ENCODE measurements at regions not wholly inside any gene's neighbourhood (a gene's known extent, or its start where the extent isn't known, plus 50 kb on each side); places are given as distances from the start of the nearest gene placed in this dataset.

- no peak for DNase-seq (ENCODE audit: low read depth)
Observed at GRCh38 chr2:12970861-12971260, 254.1 kb downstream of the TRIB2 start.

DNA sequence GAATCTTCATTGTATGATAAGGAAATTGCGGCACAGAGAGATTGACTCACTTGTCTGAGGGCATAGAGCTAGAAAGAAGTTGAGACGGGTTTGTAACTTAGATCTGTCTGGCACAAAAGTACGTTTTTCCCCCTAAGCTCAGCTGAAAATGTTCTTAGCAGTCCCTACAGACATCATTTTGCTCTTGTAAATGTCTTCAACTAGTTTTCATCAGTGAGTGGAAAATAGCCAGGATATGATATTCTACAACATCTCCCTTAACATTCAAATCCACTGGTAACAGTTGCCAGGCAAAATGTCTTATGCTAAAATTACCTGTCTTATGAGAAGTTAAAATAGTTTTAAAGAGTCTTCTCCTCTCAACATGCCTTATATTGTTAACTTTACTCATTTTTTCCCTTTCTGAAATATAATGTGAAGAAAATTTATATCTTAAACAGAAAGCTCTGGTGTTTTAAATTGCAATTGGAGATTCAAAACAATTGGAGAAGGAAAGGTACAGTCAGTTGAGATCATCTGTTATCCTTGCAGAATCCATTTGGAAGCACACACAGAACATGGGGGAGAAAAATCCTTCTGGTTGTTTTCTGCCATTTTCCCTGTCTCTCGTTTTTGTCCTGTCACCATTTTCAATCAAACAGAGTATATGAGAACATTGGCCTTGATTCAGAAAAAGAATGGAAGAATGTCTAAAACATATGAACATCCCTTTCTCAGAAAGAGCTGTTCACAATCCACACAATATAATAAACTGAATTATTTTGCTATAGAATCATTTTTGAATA is 255.0 kb downstream of the TRIB2 start:
- no peak for DNase-seq (ENCODE audit: low read depth)

- no peak for DNase-seq (ENCODE audit: low read depth)
Observed at GRCh38 chr2:12978066-12978835, 261.5 kb downstream of the TRIB2 start.

- no peak for DNase-seq (ENCODE audit: low read depth)
Observed at GRCh38 chr2:12979066-12979465, 262.3 kb downstream of the TRIB2 start.

DNA sequence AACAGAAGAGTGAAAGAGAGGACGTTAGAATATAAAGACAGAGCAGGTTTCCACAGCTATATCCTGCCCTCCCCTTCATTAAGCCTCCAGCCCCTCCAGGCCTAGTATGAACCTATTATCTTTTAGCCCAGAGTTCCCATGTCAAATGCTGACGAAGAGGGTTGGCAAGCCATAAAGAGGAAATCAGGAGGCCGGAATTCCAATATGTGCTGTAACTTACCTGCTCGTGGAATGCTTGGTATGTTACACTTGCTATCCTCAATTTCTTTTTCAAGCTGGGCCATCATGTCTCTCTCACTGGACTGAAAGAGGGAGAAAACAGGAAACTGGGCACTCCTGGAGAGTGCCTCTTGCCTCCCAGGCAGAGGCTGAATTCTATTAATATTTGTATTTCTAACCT is 264.1 kb downstream of the TRIB2 start:
- DNase-seq (ENCODE audit: low read depth), result no peak

GRCh38 chr2:12982149-12982584 is 265.4 kb downstream of the TRIB2 start:
- DNase-seq (ENCODE audit: low read depth), result no peak

DNA sequence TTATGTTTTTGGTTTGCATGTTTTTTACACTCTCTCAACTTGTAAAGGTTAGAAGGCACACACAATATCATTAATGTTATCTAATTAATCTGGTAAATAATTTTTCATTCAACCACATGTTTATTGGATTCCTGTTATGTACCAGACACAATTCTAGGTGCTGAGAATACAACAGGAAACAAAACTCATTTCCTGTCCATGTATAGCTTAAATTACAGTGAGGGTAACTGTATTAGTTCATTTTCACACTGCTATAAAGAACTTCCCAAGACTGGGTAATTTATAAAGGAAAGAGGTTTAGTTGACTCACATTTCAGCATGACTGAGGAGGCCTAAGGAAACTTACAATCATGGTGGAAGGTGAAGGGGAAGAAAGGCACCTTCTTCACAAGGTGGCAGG is 270.5 kb downstream of the TRIB2 start:
- DNase-seq (ENCODE audit: low read depth), result no peak

GRCh38 chr2:12988279-12988678 is 271.5 kb downstream of the TRIB2 start:
- DNase-seq (ENCODE audit: low read depth), result no peak

- DNase-seq (ENCODE audit: low read depth), result no peak
Observed at GRCh38 chr2:12990523-12990922, 273.8 kb downstream of the TRIB2 start.

- no peak for DNase-seq (ENCODE audit: low read depth)
Observed at GRCh38 chr2:12998685-12999084, 281.9 kb downstream of the TRIB2 start.

DNA sequence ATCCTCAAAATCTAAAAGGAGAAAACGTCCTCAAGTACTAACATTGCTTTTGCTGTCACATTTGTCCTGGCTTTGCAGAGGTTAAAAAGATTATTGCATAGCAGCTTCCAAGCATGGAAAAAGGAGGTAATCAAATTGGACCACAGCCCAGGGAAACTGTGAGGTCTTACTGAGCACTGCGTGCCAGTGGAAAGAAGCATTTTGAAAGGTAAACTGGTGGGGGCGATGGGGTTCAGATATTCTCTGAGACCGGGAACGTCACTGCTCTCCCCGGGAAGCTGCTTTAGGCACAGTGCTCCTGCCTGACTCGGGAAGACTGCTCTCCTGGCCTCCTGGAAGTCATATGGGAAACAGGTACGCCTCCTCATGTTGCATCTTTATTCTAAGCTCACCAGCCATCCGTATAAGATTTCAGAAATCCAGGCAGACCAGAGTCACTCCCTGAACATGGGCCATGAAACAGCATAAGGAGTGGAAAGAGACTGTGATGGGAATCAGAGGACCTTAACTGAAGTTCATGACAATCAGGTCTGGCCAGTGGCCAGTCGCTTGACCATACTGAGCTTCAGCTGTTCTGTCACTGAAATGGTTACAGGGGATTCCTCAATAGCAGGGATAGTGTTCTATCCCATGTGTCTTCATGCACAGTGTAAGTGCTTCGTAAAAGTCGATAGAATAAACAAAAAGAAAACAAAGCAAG is 284.1 kb downstream of the TRIB2 start:
- DNase-seq (ENCODE audit: low read depth), result no peak

GRCh38 chr2:13001408-13001807 is 284.7 kb downstream of the TRIB2 start:
- DNase-seq (ENCODE audit: low read depth), result no peak

DNA sequence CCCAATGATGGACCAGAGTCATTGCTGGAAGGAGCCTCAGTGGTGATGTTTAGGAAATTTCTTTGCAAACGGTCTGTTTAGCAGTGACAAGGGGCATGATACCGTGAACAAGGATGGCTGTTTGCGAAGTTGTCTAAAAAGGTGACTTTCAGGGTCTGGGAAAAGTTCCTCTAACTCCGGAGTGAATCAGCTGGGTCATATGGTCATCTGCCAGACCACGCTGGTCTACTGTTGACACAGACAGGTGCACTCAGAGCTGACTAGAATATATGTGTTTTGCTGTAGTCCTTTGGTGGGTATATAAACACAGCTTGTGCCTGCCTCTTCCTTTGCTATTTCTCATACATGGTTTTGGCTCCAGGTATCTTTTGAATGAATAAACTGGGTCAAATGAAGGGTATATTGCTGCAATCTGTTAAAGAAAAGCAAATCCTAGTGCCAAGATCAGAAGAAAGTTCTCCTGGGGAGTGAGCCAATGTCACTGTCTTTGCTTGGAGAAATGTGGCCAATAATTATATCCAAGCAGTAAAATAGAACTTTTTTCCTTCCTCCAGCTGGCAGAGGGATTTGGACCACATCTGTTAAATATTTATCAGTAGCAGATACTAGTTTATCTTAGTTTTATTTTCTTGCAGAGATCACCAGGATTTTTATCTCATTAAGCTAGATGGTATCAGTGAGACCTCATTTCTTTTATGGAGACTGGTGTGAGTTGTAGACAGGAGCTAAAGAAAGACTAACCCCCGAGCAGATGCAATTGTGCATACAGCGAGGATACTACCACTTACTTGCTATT is 286.0 kb downstream of the TRIB2 start:
- DNase-seq (ENCODE audit: low read depth), result no peak

DNA sequence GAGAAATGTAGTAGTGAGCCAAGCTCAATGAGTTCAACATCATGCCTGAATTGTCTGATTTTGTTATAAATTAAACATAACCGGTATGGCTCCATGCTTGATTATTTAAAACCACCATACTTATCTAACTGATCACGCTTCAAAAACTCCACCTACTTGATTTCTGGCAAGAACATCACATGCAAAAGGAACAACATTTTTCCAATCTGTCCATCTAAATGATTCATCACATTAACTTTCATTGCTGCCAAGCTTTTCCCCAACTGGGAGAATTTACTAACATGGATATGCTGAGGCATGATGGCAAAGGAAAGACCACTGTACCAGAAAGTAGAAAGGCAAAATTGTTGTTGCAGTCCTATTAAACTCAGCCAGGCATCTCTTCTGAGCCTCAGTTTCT is 286.8 kb downstream of the TRIB2 start:
- no peak for DNase-seq (ENCODE audit: low read depth)

DNA sequence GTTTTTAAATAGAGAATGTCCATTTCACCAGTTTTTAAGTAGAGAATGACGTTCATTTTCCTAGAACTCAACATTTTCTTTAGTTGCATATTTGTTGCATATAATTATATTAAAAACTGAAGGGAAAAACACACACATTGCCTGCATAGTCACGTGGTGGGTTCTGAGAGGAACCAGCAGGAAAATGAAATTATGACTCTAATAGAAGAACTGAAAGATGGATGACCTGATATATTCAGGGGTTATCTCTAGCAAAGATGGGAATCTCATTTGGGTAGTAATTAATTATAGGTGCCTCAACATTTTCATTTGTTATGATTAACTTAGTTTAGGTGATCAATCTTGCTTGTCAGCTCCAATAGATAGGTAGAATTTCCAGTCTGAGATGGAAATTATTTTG is 288.3 kb downstream of the TRIB2 start:
- no peak for DNase-seq (ENCODE audit: low read depth)

DNA sequence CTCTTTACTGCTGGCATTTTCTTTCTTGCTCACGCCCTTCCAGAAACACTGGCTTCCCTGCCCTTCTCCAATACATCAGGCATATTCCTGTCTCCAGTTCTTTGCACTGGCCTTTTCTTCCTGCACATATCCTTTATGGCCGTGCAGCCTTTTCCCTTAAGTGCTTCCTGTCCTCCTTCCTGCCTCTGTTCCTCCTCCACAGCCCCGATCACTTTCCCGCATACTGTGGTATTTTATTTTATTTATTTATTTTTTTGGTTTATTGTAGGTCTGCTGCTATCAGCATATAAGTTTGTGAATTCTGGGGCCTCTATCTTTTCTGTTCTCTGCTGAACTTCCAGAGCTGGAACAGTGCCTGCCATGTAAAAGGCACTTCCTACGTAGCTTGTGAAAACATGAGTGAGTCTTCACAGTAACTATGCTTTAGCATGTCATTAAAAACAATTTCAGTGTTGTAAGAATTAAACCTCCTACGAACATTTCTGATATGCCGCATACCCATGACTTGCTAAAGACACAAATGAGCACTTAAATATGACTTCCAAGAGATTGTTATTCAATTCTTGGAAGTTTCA is 289.1 kb downstream of the TRIB2 start:
- no peak for DNase-seq (ENCODE audit: low read depth)

GRCh38 chr2:13006426-13006825 is 289.7 kb downstream of the TRIB2 start:
- DNase-seq (ENCODE audit: low read depth), result no peak

DNA sequence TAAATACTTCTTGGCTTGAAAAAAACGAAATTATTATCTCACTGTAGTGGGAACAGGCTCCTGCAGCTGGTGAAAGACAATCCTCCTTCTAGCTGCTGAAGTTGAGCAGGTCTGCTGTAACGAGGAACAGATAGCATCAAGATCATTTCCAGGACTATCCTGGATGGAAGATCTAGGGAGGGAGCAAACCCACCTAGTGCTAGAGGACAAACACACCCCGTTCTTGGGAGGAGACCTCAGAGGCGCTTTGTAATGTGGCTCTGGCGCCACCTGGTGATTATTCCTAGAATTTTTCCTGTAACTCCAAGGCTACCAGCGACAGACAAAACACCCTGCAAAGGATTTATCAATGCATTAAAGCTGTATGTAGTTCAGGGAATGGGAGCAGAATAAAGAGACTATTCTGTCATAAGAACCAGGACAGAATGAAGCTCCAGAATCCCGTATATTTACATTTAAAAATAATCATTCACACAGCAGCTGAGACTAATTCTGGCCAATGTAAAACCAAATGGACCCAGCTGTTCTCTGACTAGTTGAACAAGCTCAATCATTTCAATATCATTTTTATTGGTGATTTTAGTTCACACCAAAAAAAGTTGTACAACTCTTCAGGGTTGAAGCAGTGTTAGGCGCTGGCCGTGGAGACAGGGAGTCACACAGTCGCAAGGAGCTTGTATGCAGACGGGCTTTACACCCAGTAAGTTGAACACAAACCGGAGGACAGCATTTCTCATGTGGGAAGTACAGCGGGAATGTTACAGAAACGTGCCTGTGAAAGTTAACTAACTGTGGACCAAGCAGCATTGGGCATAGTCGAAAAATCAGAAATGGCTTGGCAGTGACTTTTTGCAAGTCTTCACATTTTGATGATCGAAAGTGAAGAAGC is 290.3 kb downstream of the TRIB2 start:
- peak; percentile 21 for DNase-seq (ENCODE audit: low read depth)

- DNase-seq (ENCODE audit: low read depth), result no peak
Observed at GRCh38 chr2:13009027-13009642, 292.4 kb downstream of the TRIB2 start.

GRCh38 chr2:13010283-13010682 is 293.5 kb downstream of the TRIB2 start:
- DNase-seq (ENCODE audit: low read depth), result no peak
